HG03139 (cell line): ENCODE measurements at regions not wholly inside any gene's neighbourhood (a gene's known extent, or its start where the extent isn't known, plus 50 kb on each side); places are given as distances from the start of the nearest gene placed in this dataset.

Experiments
- ATAC-seq: cut with Tn5 transposase; IDR thresholded peaks from one replicate; pipeline ENCODE4 v1.9.1; 2021; ENCODE audit not compliant: unreplicated experiment

- no peak for ATAC-seq
Measured at GRCh38 chr10:8416192-8416701, 361.8 kb downstream of the GATA3 start.

- no peak for ATAC-seq
Measured at GRCh38 chr10:8416760-8417159, 362.3 kb downstream of the GATA3 start.

GRCh38 chr10:8417631-8418030 lies 363.1 kb downstream of the GATA3 start:
- no peak for ATAC-seq

- ATAC-seq = no peak
Measured at GRCh38 chr10:8418631-8419030, 364.1 kb downstream of the GATA3 start.

GRCh38 chr10:8420182-8420581 lies 365.7 kb downstream of the GATA3 start:
- ATAC-seq = no peak

GRCh38 chr10:8424555-8425211 lies 370.2 kb downstream of the GATA3 start:
- ATAC-seq = no peak

- no peak for ATAC-seq
Measured at GRCh38 chr10:8428654-8429053, 374.2 kb downstream of the GATA3 start.

GRCh38 chr10:8430321-8430720 lies 375.8 kb downstream of the GATA3 start:
- ATAC-seq = no peak

GRCh38 chr10:8431511-8431910 lies 377.0 kb downstream of the GATA3 start:
- no peak for ATAC-seq

- ATAC-seq = no peak
Measured at GRCh38 chr10:8435186-8436055, 380.9 kb downstream of the GATA3 start.

GRCh38 chr10:8437896-8438295 lies 383.4 kb downstream of the GATA3 start:
- ATAC-seq = no peak

- no peak for ATAC-seq
Measured at GRCh38 chr10:8438603-8439002, 384.1 kb downstream of the GATA3 start.

- no peak for ATAC-seq
Measured at GRCh38 chr10:8439040-8439439, 384.6 kb downstream of the GATA3 start.

- no peak for ATAC-seq
Measured at GRCh38 chr10:8444630-8445029, 390.1 kb downstream of the GATA3 start.

GRCh38 chr10:8445353-8445752 lies 390.9 kb downstream of the GATA3 start:
- no peak for ATAC-seq

- ATAC-seq = no peak
Measured at GRCh38 chr10:8449909-8450308, 395.4 kb downstream of the GATA3 start.

GRCh38 chr10:8453587-8453986 lies 399.1 kb downstream of the GATA3 start:
- no peak for ATAC-seq

- ATAC-seq = no peak
Measured at GRCh38 chr10:8454357-8454756, 399.9 kb downstream of the GATA3 start.

- no peak for ATAC-seq
Measured at GRCh38 chr10:8455181-8455580, 400.7 kb downstream of the GATA3 start.

- no peak for ATAC-seq
Measured at GRCh38 chr10:8456386-8456785, 401.9 kb downstream of the GATA3 start.

- no peak for ATAC-seq
Measured at GRCh38 chr10:8460626-8461025, 406.1 kb downstream of the GATA3 start.

- no peak for ATAC-seq
Measured at GRCh38 chr10:8462565-8462964, 408.1 kb downstream of the GATA3 start.
